Right lobe of liver (tissue), 6 donors: ENCODE measurements at regions not wholly inside any gene's neighbourhood (a gene's known extent, or its start where the extent isn't known, plus 50 kb on each side); places are given as distances from the start of the nearest gene placed in this dataset.

Experiments used
- ATAC-seq, 4 donors: fragments of 200-7000 bp; cut with Tn5 transposase; one replicate each; pipeline ENCODE4 v1.9.1; 2020; ENCODE audit warnings: mild to moderate bottlenecking in 4 of 4, moderate library complexity in 4 of 4
- DNase-seq, 3 donors: peaks; one replicate each; pipeline ENCODE4 v3.0.0-alpha.2; 2020
- H3K27ac ChIP-seq, 3 donors: fragments of 200-600 bp; one replicate each; pipeline ENCODE4 v1.8.0; 2022
- H3K27me3 ChIP-seq, 2 donors: fragments of 200-600 bp; one replicate each; pipeline ENCODE4 v1.8.0; 2022
- H3K36me3 ChIP-seq, 4 donors: fragments of 200-600 bp; sonication (generic) in 1 of 4; one replicate each; pipeline versions ENCODE4 v1.5.1 to v1.8.0; 2017 to 2022; ENCODE audit warnings: control low read depth in 1 of 4
- H3K4me1 ChIP-seq, 4 donors: fragments of 200-600 bp; sonication (generic) in 1 of 4; one replicate each; pipeline versions ENCODE4 v1.5.1 to v1.8.0; 2017 to 2022; ENCODE audit warnings: control low read depth in 1 of 4
- H3K4me3 ChIP-seq, 3 donors: fragments of 200-600 bp; one replicate each; pipeline ENCODE4 v1.8.0; 2022
- H3K9me3 ChIP-seq, 4 donors: fragments of 200-600 bp; sonication (generic) in 1 of 4; one replicate each; pipeline versions ENCODE4 v1.5.1 to v1.8.0; 2017 to 2022; ENCODE audit warnings: control low read depth in 1 of 4
- CTCF ChIP-seq, 4 donors: fragments of 200-600 bp in 3 of 4; fragments of 450-650 bp in 1 of 4; IDR thresholded peaks; one replicate each; pipeline versions ENCODE4 v1.5.1 to v1.8.0; 2016 to 2022; ENCODE audit warnings: antibody characterized with exemption in 4 of 4, mild to moderate bottlenecking in 2 of 4
- POLR2A ChIP-seq: fragments of 450-650 bp; IDR thresholded peaks from one replicate; pipeline ENCODE4 v1.6.1; 2017; ENCODE audit warnings: antibody characterized with exemption, mild to moderate bottlenecking
- WGBS: methylation state at CpG from one replicate; pipeline ENCODE4 v1.1.6; 2018; ENCODE audit warnings: low coverage, low lambda C conversion rate; ENCODE audit not compliant: insufficient coverage; ENCODE audit errors: missing lambda C conversion rate; 5-methylcytosine and 5-hydroxymethylcytosine counted together
- intact Hi-C, 2 donors: fragments of 100-400 bp; cut with DNase I; formaldehyde crosslinking; loops; one replicate each; pipeline versions ENCODE4 v1.11.2 to v1.14.1; 2022
- donor health status: DM: no; HTN: yes; CAD: no.
- donor health status: DM: no; HTN: no; CAD: no.
- donor health status: DM: no; HTN: no; CAD: no.
- donor health status: DM: no; HTN: yes; CAD: no.
- donor health status: DM: no; HTN: yes; CAD: no.

DNA sequence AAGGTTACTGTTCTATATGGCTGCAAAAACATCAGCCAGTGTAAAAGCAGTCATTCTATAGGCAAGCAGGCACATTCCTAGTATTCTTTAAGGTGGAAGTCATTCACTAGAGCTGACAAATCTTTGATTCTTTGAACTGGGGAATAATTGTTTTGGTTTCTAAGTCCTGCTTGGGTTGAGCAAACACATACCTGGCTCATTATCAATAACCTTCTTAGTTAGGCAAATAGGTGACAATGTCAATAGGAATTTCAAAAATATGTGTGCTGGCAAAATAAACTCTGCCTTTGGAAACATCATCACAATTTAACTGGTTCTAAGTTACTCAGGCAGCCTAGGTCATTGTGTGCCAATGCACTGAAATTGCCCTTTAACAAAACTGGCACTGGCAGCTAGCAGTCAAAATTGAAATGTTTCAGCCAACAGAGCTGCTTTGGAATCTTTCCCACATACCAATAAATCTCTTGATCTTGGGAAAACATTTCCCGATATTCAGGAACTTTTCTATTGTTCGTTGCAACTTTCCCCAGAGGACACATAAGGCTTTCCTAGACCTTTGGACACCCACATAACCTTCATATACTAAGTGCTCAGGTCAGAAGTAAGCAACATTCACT, 402.0 kb upstream of the MMADHC start:
- DNase-seq (peak in 1 of 3 donors; percentile 69), ATAC-seq (peak; percentile 88 to 94 (median 90))
- Histone ChIP-seq H3K4me3 (no peak overlapping the region), H3K4me1 (peaks cover 0 to 44% (median 11%) of the 10 kb centered on the region in 4 donors), H3K27ac (peak overlapping the region in 2 of 3 donors; percentile 42 to 51), H3K36me3 (no peaks in the 10 kb centered on the region), H3K9me3 (no peaks in the 10 kb centered on the region), H3K27me3 (no peaks in the 10 kb centered on the region)
- 12% methylated on average over 2 of the region's 2 CpGs for WGBS
- intact Hi-C loops, result no loop called here
- TF ChIP-seq CTCF (IDR thresholded peaks at IDR 0.05) (no peak), POLR2A (no peak)

GRCh38 chr2:149988361-149988760, 400.8 kb upstream of the MMADHC start:
- Histone ChIP-seq H3K27ac (no peak overlapping the region), H3K4me3 (no peak overlapping the region)
- no peak for ATAC-seq

GRCh38 chr2:149986861-149987260, 399.3 kb upstream of the MMADHC start:
- Histone ChIP-seq H3K27ac (no peak overlapping the region), H3K4me1 (peaks cover 0 to 41% (median 11%) of the 10 kb centered on the region in 4 donors), H3K4me3 (no peak overlapping the region), H3K27me3 (no peaks in the 10 kb centered on the region), H3K9me3 (no peaks in the 10 kb centered on the region), H3K36me3 (no peaks in the 10 kb centered on the region)
- WGBS, result 79% methylated on average over 2 of the region's 2 CpGs
- DNase-seq (no peak), ATAC-seq (no peak)
- intact Hi-C loops, result no loop called here
- TF ChIP-seq POLR2A (no peak), CTCF (IDR thresholded peaks at IDR 0.05) (no peak)

More at GRCh38 chr2:149988361-149988760, 400.8 kb upstream of the MMADHC start:
- no peaks in the 10 kb centered on the region for H3K9me3 ChIP-seq
- intact Hi-C loops, result no loop called here
- TF ChIP-seq POLR2A (no peak), CTCF (IDR thresholded peaks at IDR 0.05) (no peak)
- no peak for DNase-seq
- H3K36me3 ChIP-seq, result no peaks in the 10 kb centered on the region
- H3K27me3 ChIP-seq, result no peaks in the 10 kb centered on the region
- 65% methylated on average over 3 of the region's 4 CpGs for WGBS
- peaks cover 0 to 44% (median 11%) of the 10 kb centered on the region in 4 donors for H3K4me1 ChIP-seq

- no peaks in the 10 kb centered on the region for H3K27me3 ChIP-seq
- ATAC-seq, result no peak
- H3K4me1 ChIP-seq, result peaks cover 0 to 19% (median 2%) of the 10 kb centered on the region in 4 donors
- intact Hi-C loops, result no loop called here
- no peak overlapping the region for H3K4me3 ChIP-seq
- no peak for TF ChIP-seq POLR2A
- no peak for TF ChIP-seq CTCF (IDR thresholded peaks at IDR 0.05)
- DNase-seq, result no peak
- H3K36me3 ChIP-seq, result no peaks in the 10 kb centered on the region
- H3K9me3 ChIP-seq, result no peaks in the 10 kb centered on the region
- H3K27ac ChIP-seq, result no peak overlapping the region
Measured at GRCh38 chr2:149984311-149984710, 396.7 kb upstream of the MMADHC start.

DNA sequence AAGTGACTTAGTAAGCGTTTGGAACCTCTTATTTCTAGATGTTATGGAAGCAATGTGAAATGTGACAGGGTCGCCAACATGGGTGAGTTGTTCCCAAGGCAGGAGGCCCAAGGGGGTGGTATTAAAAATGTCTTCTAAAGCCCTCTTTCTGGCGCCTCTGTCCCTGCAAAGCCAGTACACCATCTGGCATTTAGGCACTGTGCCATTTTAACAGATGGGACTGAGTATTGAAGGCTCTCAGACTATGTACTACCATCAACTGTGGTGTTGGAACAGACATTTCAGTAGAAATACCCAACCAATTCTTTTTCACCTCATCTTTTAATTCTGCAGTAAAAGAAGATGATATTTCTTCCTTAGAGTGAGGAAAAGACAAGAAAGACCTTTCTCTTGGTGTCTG, 384.5 kb upstream of the MMADHC start:
- no peaks in the 10 kb centered on the region for H3K4me1 ChIP-seq
- WGBS, result 58% methylated on average over 2 of the region's 3 CpGs
- H3K9me3 ChIP-seq, result no peaks in the 10 kb centered on the region
- no peaks in the 10 kb centered on the region for H3K27me3 ChIP-seq
- intact Hi-C loops, result no loop called here
- no peak for ATAC-seq
- no peak overlapping the region for H3K27ac ChIP-seq
- H3K36me3 ChIP-seq, result no peaks in the 10 kb centered on the region
- TF ChIP-seq POLR2A (no peak), CTCF (IDR thresholded peaks at IDR 0.05) (no peak)
- no peak for DNase-seq
- no peak overlapping the region for H3K4me3 ChIP-seq
